ENCODE measurements at regions not wholly inside any gene's neighbourhood (a gene's known extent, or its start where the extent isn't known, plus 50 kb on each side); places are given as distances from the start of the nearest gene placed in this dataset.

- TF ChIP-seq, protein P1, sequence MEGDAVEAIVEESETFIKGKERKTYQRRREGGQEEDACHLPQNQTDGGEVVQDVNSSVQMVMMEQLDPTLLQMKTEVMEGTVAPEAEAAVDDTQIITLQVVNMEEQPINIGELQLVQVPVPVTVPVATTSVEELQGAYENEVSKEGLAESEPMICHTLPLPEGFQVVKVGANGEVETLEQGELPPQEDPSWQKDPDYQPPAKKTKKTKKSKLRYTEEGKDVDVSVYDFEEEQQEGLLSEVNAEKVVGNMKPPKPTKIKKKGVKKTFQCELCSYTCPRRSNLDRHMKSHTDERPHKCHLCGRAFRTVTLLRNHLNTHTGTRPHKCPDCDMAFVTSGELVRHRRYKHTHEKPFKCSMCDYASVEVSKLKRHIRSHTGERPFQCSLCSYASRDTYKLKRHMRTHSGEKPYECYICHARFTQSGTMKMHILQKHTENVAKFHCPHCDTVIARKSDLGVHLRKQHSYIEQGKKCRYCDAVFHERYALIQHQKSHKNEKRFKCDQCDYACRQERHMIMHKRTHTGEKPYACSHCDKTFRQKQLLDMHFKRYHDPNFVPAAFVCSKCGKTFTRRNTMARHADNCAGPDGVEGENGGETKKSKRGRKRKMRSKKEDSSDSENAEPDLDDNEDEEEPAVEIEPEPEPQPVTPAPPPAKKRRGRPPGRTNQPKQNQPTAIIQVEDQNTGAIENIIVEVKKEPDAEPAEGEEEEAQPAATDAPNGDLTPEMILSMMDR (IDR thresholded peaks at IDR 0.05) = no peak
- no peak for TF ChIP-seq POLR2A (IDR thresholded peaks at IDR 0.05)
These were observed 465.2 kb downstream of the MDFIC start for GRCh38 chr7:115387137-115387536.
